ENCODE measurements at regions not wholly inside any gene's neighbourhood (a gene's known extent, or its start where the extent isn't known, plus 50 kb on each side); places are given as distances from the start of the nearest gene placed in this dataset.

GRCh38 chr10:36129051-36129450 is 487.0 kb upstream of the FZD8 start:
- TF ChIP-seq, protein P1, sequence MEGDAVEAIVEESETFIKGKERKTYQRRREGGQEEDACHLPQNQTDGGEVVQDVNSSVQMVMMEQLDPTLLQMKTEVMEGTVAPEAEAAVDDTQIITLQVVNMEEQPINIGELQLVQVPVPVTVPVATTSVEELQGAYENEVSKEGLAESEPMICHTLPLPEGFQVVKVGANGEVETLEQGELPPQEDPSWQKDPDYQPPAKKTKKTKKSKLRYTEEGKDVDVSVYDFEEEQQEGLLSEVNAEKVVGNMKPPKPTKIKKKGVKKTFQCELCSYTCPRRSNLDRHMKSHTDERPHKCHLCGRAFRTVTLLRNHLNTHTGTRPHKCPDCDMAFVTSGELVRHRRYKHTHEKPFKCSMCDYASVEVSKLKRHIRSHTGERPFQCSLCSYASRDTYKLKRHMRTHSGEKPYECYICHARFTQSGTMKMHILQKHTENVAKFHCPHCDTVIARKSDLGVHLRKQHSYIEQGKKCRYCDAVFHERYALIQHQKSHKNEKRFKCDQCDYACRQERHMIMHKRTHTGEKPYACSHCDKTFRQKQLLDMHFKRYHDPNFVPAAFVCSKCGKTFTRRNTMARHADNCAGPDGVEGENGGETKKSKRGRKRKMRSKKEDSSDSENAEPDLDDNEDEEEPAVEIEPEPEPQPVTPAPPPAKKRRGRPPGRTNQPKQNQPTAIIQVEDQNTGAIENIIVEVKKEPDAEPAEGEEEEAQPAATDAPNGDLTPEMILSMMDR (IDR thresholded peaks at IDR 0.05; ENCODE audit: low read depth, low read length) = no peak
- no peak for TF ChIP-seq EZH2phosphoT487 (IDR thresholded peaks at IDR 0.05; ENCODE audit: low read depth)

Data from OCI-LY3 (cell line).